Osteoblast (primary cell): ENCODE measurements at regions not wholly inside any gene's neighbourhood (a gene's known extent, or its start where the extent isn't known, plus 50 kb on each side); places are given as distances from the start of the nearest gene placed in this dataset.

Experiments
- DNase-seq: peaks from one replicate; pipeline ENCODE4 v3.0.0; 2011; ENCODE audit warnings: low spot score, mixed read lengths; ENCODE audit not compliant: insufficient read length; ENCODE audit errors: missing footprints
- H2AFZ ChIP-seq: 2 replicates; pipeline ENCODE4 v1.6.0; 2011; ENCODE audit warnings: mild to moderate bottlenecking, low read length
- H3K27ac ChIP-seq: 2 replicates; pipeline ENCODE4 v1.5.1; 2011; ENCODE audit warnings: mild to moderate bottlenecking, low read depth, low read length, moderate library complexity
- H3K27me3 ChIP-seq: 2 replicates; pipeline ENCODE4 v1.6.0; 2012; ENCODE audit warnings: mild to moderate bottlenecking, control low read depth, inconsistent platforms, low read length, moderate library complexity; ENCODE audit not compliant: insufficient read depth
- H3K36me3 ChIP-seq: 2 replicates; pipeline ENCODE4 v1.5.1; 2011; ENCODE audit warnings: mild to moderate bottlenecking, low read length, control low read depth, moderate library complexity; ENCODE audit not compliant: insufficient read depth
- H3K4me1 ChIP-seq: 2 replicates; pipeline ENCODE4 v1.5.1; 2011; ENCODE audit warnings: mild to moderate bottlenecking, low read length, control low read depth, moderate library complexity; ENCODE audit not compliant: insufficient read depth
- H3K4me2 ChIP-seq: 2 replicates; pipeline ENCODE4 v1.6.0; 2011; ENCODE audit warnings: mild to moderate bottlenecking, low read length; ENCODE audit not compliant: insufficient read depth
- H3K4me3 ChIP-seq: fragments of 200-600 bp; sonication (generic); 3 replicates; pipeline ENCODE4 v1.5.1; 2012; ENCODE audit warnings: mild to moderate bottlenecking, low read length, inconsistent platforms; ENCODE audit not compliant: insufficient read depth
- H3K79me2 ChIP-seq: 2 replicates; pipeline ENCODE4 v1.6.0; 2012; ENCODE audit warnings: mild to moderate bottlenecking, low read length, control low read depth, inconsistent platforms; ENCODE audit not compliant: insufficient read depth
- H3K9me3 ChIP-seq: 2 replicates; pipeline ENCODE4 v1.5.1; 2011; ENCODE audit warnings: low read depth, low read length, control low read depth
- H4K20me1 ChIP-seq: 2 replicates; pipeline ENCODE4 v1.6.0; 2012; ENCODE audit warnings: mild to moderate bottlenecking, low read length, control low read depth; ENCODE audit not compliant: insufficient read depth
- CTCF ChIP-seq: IDR thresholded peaks from 2 replicates; pipeline ENCODE4 v1.5.1; 2011; ENCODE audit warnings: mild to moderate bottlenecking, low read depth, low read length, moderate library complexity; ENCODE audit errors: extremely low read depth

GRCh38 chr10:83943920-83944319 is 195.4 kb upstream of the GHITM start:
- H3K9me3 ChIP-seq = no peaks in the 10 kb centered on the region
- H3K27me3 ChIP-seq = no peaks in the 10 kb centered on the region
- no peaks in the 10 kb centered on the region for H3K36me3 ChIP-seq
- no peak for DNase-seq
- no peak for TF ChIP-seq CTCF
- H3K4me3 ChIP-seq = no peak overlapping the region
- H3K27ac ChIP-seq = no peak overlapping the region
- H3K4me1 ChIP-seq = no peaks in the 10 kb centered on the region
- H3K4me2 ChIP-seq = no peak overlapping the region
- H3K79me2 ChIP-seq = no peaks in the 10 kb centered on the region
- H2AFZ ChIP-seq = no peak overlapping the region
- H4K20me1 ChIP-seq = no peaks in the 10 kb centered on the region

GRCh38 chr10:83945982-83946718 is 193.2 kb upstream of the GHITM start:
- Histone ChIP-seq H3K79me2 (no peaks in the 10 kb centered on the region), H3K36me3 (no peaks in the 10 kb centered on the region), H3K4me3 (no peak overlapping the region), H3K9me3 (no peaks in the 10 kb centered on the region), H2AFZ (no peak overlapping the region), H3K27ac (no peak overlapping the region), H3K4me1 (no peaks in the 10 kb centered on the region), H4K20me1 (no peaks in the 10 kb centered on the region), H3K27me3 (no peaks in the 10 kb centered on the region), H3K4me2 (no peak overlapping the region)
- no peak for TF ChIP-seq CTCF
- no peak for DNase-seq

GRCh38 chr10:83952314-83952713 is 187.0 kb upstream of the GHITM start:
- Histone ChIP-seq H3K79me2 (no peaks in the 10 kb centered on the region), H2AFZ (no peak overlapping the region), H3K9me3 (no peaks in the 10 kb centered on the region), H3K4me3 (no peak overlapping the region), H3K4me1 (no peaks in the 10 kb centered on the region), H3K27ac (no peak overlapping the region), H3K27me3 (no peaks in the 10 kb centered on the region), H3K4me2 (no peak overlapping the region), H4K20me1 (no peaks in the 10 kb centered on the region), H3K36me3 (no peaks in the 10 kb centered on the region)
- TF ChIP-seq CTCF = no peak
- DNase-seq = no peak

GRCh38 chr10:83953589-83953988 is 185.7 kb upstream of the GHITM start:
- H3K79me2 ChIP-seq = no peaks in the 10 kb centered on the region
- H3K27ac ChIP-seq = no peak overlapping the region
- TF ChIP-seq CTCF = no peak
- no peaks in the 10 kb centered on the region for H3K36me3 ChIP-seq
- H3K4me3 ChIP-seq = no peak overlapping the region
- no peak overlapping the region for H2AFZ ChIP-seq
- no peaks in the 10 kb centered on the region for H3K27me3 ChIP-seq
- no peak overlapping the region for H3K4me2 ChIP-seq
- H4K20me1 ChIP-seq = no peaks in the 10 kb centered on the region
- H3K9me3 ChIP-seq = no peaks in the 10 kb centered on the region
- no peak for DNase-seq
- no peaks in the 10 kb centered on the region for H3K4me1 ChIP-seq
